ENCODE measurements at regions not wholly inside any gene's neighbourhood (a gene's known extent, or its start where the extent isn't known, plus 50 kb on each side); places are given as distances from the start of the nearest gene placed in this dataset.
"Not testable (repeated sequence)": the region's sequence is repeated elsewhere in the genome, so short reads cannot be mapped to it uniquely, and the experiment has no call there.

DNA sequence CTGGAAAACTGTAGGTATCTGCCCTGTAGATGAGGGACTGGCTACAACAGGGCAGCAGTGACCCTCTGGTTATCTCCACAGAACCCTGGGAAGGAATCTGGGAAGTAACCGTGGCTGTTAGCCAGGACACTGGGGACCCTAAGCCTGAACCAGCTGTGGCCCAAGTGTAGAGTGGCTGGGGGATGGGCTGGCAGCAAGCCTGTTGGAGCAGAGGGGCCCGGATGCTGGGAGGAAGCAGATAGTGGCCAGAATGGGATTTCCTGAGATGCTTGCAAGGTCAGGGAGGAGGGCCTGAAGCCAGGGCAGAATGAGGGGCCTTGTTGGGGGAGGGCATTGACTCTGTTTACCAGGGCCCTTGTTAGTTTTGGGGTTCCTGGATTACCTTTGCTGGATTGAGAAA is 161.0 kb upstream of the EOLA2 start:
- no peak for DNase-seq (ENCODE audit: low read depth, low spot score)
- TF ChIP-seq, protein P1, sequence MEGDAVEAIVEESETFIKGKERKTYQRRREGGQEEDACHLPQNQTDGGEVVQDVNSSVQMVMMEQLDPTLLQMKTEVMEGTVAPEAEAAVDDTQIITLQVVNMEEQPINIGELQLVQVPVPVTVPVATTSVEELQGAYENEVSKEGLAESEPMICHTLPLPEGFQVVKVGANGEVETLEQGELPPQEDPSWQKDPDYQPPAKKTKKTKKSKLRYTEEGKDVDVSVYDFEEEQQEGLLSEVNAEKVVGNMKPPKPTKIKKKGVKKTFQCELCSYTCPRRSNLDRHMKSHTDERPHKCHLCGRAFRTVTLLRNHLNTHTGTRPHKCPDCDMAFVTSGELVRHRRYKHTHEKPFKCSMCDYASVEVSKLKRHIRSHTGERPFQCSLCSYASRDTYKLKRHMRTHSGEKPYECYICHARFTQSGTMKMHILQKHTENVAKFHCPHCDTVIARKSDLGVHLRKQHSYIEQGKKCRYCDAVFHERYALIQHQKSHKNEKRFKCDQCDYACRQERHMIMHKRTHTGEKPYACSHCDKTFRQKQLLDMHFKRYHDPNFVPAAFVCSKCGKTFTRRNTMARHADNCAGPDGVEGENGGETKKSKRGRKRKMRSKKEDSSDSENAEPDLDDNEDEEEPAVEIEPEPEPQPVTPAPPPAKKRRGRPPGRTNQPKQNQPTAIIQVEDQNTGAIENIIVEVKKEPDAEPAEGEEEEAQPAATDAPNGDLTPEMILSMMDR (conservative IDR thresholded peaks at IDR 0.05): no peak
- no peaks in the 10 kb centered on the region for H3K4me1 Mint-ChIP-seq
- peaks cover 8% of the 10 kb centered on the region for H3K9me3 Mint-ChIP-seq
- H3K27me3 Mint-ChIP-seq (ENCODE audit: low read depth): no peaks in the 10 kb centered on the region
- no peak overlapping the region for H3K27ac Mint-ChIP-seq (ENCODE audit: unreplicated experiment)
- peaks cover 3% of the 10 kb centered on the region for H3K36me3 Mint-ChIP-seq (ENCODE audit: low read depth)
- H3K4me3 Mint-ChIP-seq: no peak overlapping the region

DNA sequence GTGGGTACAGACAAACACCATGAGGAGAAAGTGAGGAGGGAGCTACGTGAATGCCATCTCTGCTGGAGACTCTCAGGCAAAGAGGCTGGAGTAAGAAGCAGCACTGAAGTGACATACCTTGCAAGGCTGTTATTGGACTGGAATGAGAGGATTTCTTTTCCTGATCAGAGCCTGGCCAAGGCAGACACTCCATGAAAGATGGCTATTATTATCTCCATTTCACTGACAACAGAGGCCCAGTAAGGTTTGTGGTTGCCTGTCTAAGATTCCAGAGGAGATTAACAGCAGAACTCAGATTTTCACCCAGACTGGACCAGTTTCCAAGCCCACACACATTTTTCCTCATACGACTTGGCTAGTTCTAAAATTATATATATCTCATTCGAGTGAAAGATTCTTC is 162.0 kb upstream of the EOLA2 start:
- no peaks in the 10 kb centered on the region for H3K27me3 Mint-ChIP-seq (ENCODE audit: low read depth)
- H3K4me3 Mint-ChIP-seq: no peak overlapping the region
- TF ChIP-seq, protein P1 (conservative IDR thresholded peaks at IDR 0.05): no peak
- H3K4me1 Mint-ChIP-seq: no peaks in the 10 kb centered on the region
- no peak for DNase-seq (ENCODE audit: low read depth, low spot score)
- peaks cover 3% of the 10 kb centered on the region for H3K36me3 Mint-ChIP-seq (ENCODE audit: low read depth)
- H3K9me3 Mint-ChIP-seq: peaks cover 8% of the 10 kb centered on the region
- H3K27ac Mint-ChIP-seq (ENCODE audit: unreplicated experiment): no peak overlapping the region

DNA sequence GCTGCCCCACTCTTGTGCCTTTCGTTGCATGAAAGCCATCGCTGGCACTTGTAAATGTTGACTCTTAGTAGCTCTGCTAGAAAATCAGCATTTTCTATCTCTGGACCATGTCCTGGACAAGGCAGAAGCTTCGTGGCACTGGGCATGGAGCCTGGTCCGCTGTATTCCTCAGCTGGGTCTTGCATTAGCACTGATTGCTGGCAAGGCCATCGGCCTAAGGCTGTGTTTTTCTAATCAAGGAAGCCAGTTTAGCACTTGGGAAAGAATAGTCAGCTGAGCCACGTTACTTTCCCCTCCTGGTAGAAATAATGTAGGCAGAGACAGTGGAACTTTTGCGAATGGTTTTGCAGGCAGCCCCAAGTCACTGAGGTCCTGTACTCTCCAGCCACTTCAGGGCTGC is 180.2 kb upstream of the EOLA2 start:
- no peak for DNase-seq (ENCODE audit: low read depth, low spot score)
- Mint-ChIP-seq H3K4me1 (no peaks in the 10 kb centered on the region), H3K27me3 (ENCODE audit: low read depth) (no peaks in the 10 kb centered on the region), H3K9me3 (peaks cover 3% of the 10 kb centered on the region), H3K36me3 (ENCODE audit: low read depth) (no peaks in the 10 kb centered on the region), H3K27ac (ENCODE audit: unreplicated experiment) (no peak overlapping the region), H3K4me3 (no peak overlapping the region)
- TF ChIP-seq, protein P1 (conservative IDR thresholded peaks at IDR 0.05): no peak

DNA sequence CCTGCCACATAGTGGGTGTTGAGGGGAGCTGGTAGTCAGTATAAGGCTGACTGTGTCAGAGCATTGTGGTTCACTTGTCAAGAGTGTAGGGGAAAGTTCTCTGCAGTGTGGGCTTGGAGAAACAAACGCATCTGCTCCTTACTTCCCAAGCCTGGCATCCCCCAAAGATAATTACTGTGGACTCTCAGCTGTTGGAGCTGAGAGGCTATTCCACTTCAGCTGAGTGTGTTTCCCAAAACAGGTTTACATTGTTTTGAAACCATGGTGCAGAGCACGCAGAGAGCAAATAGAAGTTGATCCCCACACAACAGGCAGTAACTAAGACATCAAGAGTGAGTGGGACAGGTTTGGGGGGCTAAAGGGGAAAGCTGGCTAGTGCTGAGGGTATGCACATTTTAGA is 181.0 kb upstream of the EOLA2 start:
- no peaks in the 10 kb centered on the region for H3K4me1 Mint-ChIP-seq
- H3K27me3 Mint-ChIP-seq (ENCODE audit: low read depth): no peaks in the 10 kb centered on the region
- DNase-seq (ENCODE audit: low read depth, low spot score): no peak
- TF ChIP-seq, protein P1 (conservative IDR thresholded peaks at IDR 0.05): no peak
- no peak overlapping the region for H3K27ac Mint-ChIP-seq (ENCODE audit: unreplicated experiment)
- H3K36me3 Mint-ChIP-seq (ENCODE audit: low read depth): no peaks in the 10 kb centered on the region
- peaks cover 3% of the 10 kb centered on the region for H3K9me3 Mint-ChIP-seq
- no peak overlapping the region for H3K4me3 Mint-ChIP-seq

DNA sequence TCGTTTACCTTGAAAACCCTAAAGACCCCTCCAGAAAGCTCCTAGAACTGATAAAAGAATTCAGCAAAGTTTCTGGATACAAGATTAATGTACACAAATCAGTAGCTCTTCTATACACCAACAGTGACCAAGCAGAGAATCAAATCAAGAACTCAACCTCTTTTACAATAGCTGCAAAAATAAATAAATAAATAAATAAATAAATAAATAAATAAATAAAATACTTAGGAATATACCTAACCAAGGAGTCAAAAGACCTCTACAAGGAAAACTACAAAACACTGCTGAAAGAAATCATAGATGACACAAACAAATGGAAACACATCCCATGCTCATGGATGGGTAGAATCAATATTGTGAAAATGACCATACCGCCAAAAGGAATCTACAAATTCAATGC is 186.8 kb upstream of the EOLA2 start:
- H3K27ac Mint-ChIP-seq (ENCODE audit: unreplicated experiment); H3K4me3 Mint-ChIP-seq; H3K27me3 Mint-ChIP-seq (ENCODE audit: low read depth); H3K36me3 Mint-ChIP-seq (ENCODE audit: low read depth); DNase-seq (ENCODE audit: low read depth, low spot score); H3K4me1 Mint-ChIP-seq: not testable (repeated sequence)
- peaks cover 12% of the 10 kb centered on the region for H3K9me3 Mint-ChIP-seq

DNA sequence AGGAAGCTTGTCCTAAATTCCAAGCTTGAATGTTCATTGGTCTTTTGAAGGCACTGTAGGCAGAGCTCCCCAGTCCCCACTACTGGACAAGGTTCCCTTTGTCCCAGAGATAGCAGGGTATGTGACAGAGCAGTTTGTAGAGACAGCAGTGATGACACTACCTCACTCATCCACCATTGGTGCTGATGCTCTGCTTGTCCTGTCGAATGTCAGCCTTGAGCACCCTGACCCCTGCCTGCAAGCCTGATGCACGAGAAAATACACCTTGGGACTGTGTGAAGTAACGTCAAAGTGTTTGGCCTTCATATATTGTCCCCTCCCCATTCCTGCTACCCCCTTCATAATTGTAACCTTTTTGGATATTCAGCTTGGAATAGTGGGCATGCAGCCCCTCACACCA is 188.9 kb upstream of the EOLA2 start:
- Mint-ChIP-seq H3K4me1 (no peaks in the 10 kb centered on the region), H3K27ac (ENCODE audit: unreplicated experiment) (no peak overlapping the region), H3K36me3 (ENCODE audit: low read depth) (no peaks in the 10 kb centered on the region), H3K4me3 (no peak overlapping the region), H3K27me3 (ENCODE audit: low read depth) (no peaks in the 10 kb centered on the region), H3K9me3 (peaks cover 12% of the 10 kb centered on the region)
- TF ChIP-seq, protein P1 (conservative IDR thresholded peaks at IDR 0.05): no peak
- DNase-seq (ENCODE audit: low read depth, low spot score): no peak
